GM23338 (cell line): ENCODE measurements at regions not wholly inside any gene's neighbourhood (a gene's known extent, or its start where the extent isn't known, plus 50 kb on each side); places are given as distances from the start of the nearest gene placed in this dataset.

Source experiments
- ATAC-seq: fragments of 200-7000 bp; cut with Tn5 transposase; 3 replicates; pipeline ENCODE4 v1.9.1; 2020
- DNase-seq: peaks from one replicate; pipeline ENCODE4 v3.0.0-alpha.2; 2015; ENCODE audit warnings: low spot score
- H2AFZ ChIP-seq: fragments of 200-600 bp; sonication (generic); 2 replicates; pipeline ENCODE4 v1.8.0; 2016; ENCODE audit warnings: antibody characterized with exemption, mild to moderate bottlenecking, moderate library complexity
- H3F3A ChIP-seq: fragments of 200-600 bp; sonication (generic); replicated peaks from 2 replicates; pipeline ENCODE4 v1.8.0; 2017; ENCODE audit warnings: antibody characterized with exemption, mixed run types, low read depth
- H3K27ac ChIP-seq: fragments of 200-600 bp; sonication (generic); 2 replicates; pipeline ENCODE4 v1.6.1; 2016; ENCODE audit warnings: low read depth
- H3K27me3 ChIP-seq: fragments of 200-600 bp; sonication (generic); 2 replicates; pipeline ENCODE4 v1.8.0; 2016; ENCODE audit warnings: mild to moderate bottlenecking, mixed run types, moderate library complexity; ENCODE audit not compliant: insufficient read depth
- H3K36me3 ChIP-seq: fragments of 200-600 bp; sonication (generic); 2 replicates; pipeline ENCODE4 v1.8.0; 2016; ENCODE audit warnings: mild to moderate bottlenecking; ENCODE audit not compliant: insufficient read depth
- H3K4me1 ChIP-seq: fragments of 200-600 bp; sonication (generic); 2 replicates; pipeline ENCODE4 v1.8.0; 2016; ENCODE audit warnings: mild to moderate bottlenecking, moderate library complexity; ENCODE audit not compliant: insufficient read depth
- H3K4me2 ChIP-seq: fragments of 200-600 bp; sonication (generic); 2 replicates; pipeline ENCODE4 v1.7.1; 2017; ENCODE audit warnings: mixed run types
- H3K4me3 ChIP-seq: fragments of 200-600 bp; sonication (generic); 2 replicates; pipeline ENCODE4 v1.6.1; 2016; ENCODE audit warnings: mixed run types
- H3K79me2 ChIP-seq: fragments of 200-600 bp; sonication (generic); replicated peaks from 2 replicates; pipeline ENCODE4 v1.8.0; 2017; ENCODE audit warnings: mild to moderate bottlenecking; ENCODE audit not compliant: insufficient read depth
- H3K9me2 ChIP-seq: fragments of 200-600 bp; sonication (generic); 2 replicates; pipeline ENCODE4 v1.8.0; 2017; ENCODE audit not compliant: insufficient read depth
- H4K20me1 ChIP-seq: fragments of 200-600 bp; sonication (generic); replicated peaks from 2 replicates; pipeline ENCODE4 v1.8.0; 2017; ENCODE audit warnings: mild to moderate bottlenecking; ENCODE audit not compliant: insufficient read depth
- H3K27ac Mint-ChIP-seq: 2 replicates; pipeline ENCODE4 v1.8.0; 2020; ENCODE audit warnings: inconsistent platforms, mild to moderate bottlenecking, moderate library complexity, mixed read lengths
- H3K27me3 Mint-ChIP-seq: 3 replicates; pipeline ENCODE4 v1.8.0; 2022; ENCODE audit warnings: low read depth, mild to moderate bottlenecking, moderate library complexity, mixed read lengths, inconsistent platforms; ENCODE audit not compliant: insufficient read depth, poor library complexity
- H3K36me3 Mint-ChIP-seq: 3 replicates; pipeline ENCODE4 v1.8.0; 2021; ENCODE audit warnings: low read depth, mild to moderate bottlenecking, inconsistent platforms, moderate library complexity, mixed read lengths
- H3K4me1 Mint-ChIP-seq: 3 replicates; pipeline ENCODE4 v1.8.0; 2020; ENCODE audit warnings: mild to moderate bottlenecking, inconsistent platforms, mixed read lengths
- H3K4me3 Mint-ChIP-seq: 3 replicates; pipeline ENCODE4 v1.8.0; 2021; ENCODE audit warnings: moderate library complexity, mild to moderate bottlenecking, inconsistent platforms, mixed read lengths
- H3K9me3 Mint-ChIP-seq: 3 replicates; pipeline ENCODE4 v1.8.0; 2020; ENCODE audit warnings: moderate library complexity, mild to moderate bottlenecking, inconsistent platforms, mixed read lengths
- ETS1 ChIP-seq: IDR thresholded peaks from 2 replicates; pipeline ENCODE4 v1.6.1; 2016; ENCODE audit warnings: antibody characterized with exemption
- EZH2phosphoT487 ChIP-seq: fragments of 200-600 bp; sonication (generic); IDR thresholded peaks from one replicate; pipeline ENCODE4 v1.8.1; 2018; ENCODE audit warnings: antibody characterized with exemption; ENCODE audit not compliant: unreplicated experiment
- JUNB ChIP-seq: IDR thresholded peaks from one replicate; pipeline ENCODE4 v1.6.1; 2016; ENCODE audit warnings: antibody characterized with exemption; ENCODE audit not compliant: unreplicated experiment
- NANOG ChIP-seq: IDR thresholded peaks from 2 replicates; pipeline ENCODE4 v1.6.1; 2016; ENCODE audit warnings: antibody characterized with exemption, borderline replicate concordance
- ZNF462 ChIP-seq: fragments of 250-450 bp; sonication (Bioruptor Pico); IDR thresholded peaks from 2 replicates; pipeline ENCODE4 v1.5.0; 2020; ENCODE audit warnings: mild to moderate bottlenecking, moderate library complexity

- Mint-ChIP-seq H3K27me3 (peaks cover 5% of the 10 kb centered on the region), H3K27ac (no peak overlapping the region), H3K9me3 (peaks cover 24% of the 10 kb centered on the region), H3K36me3 (peaks cover 2% of the 10 kb centered on the region), H3K4me1 (no peaks in the 10 kb centered on the region; the same call in 2 of the 3 replicates), H3K4me3 (no peak overlapping the region)
- DNase-seq = no peak
- no peaks in the 10 kb centered on the region; the same call in 1 of the 2 replicates for H3K36me3 ChIP-seq
- 0 out of 2 replicates have a peak, but pooled peaks cover 4% of the 10 kb centered on the region for H3F3A ChIP-seq
- H3K79me2 ChIP-seq = no peaks in the 10 kb centered on the region
- no peak overlapping the region for H3K4me2 ChIP-seq
- no peak overlapping the region for H3K27ac ChIP-seq
- H2AFZ ChIP-seq = no peak overlapping the region
- H4K20me1 ChIP-seq = no peaks in the 10 kb centered on the region
- H3K4me3 ChIP-seq = no peak overlapping the region
- H3K27me3 ChIP-seq = no peaks in the 10 kb centered on the region
- no peak for ATAC-seq
- TF ChIP-seq NANOG (no peak), JUNB (no peak), ETS1 (no peak), EZH2phosphoT487 (no peak), ZNF462 (CRISPR knock-in tag) (no peak)
- H3K9me2 ChIP-seq = no peaks in the 10 kb centered on the region
- H3K4me1 ChIP-seq = no peaks in the 10 kb centered on the region
Observed at GRCh38 chr22:44617828-44618227, 84.2 kb upstream of the PRR5 start.
